ENCODE measurements at regions not wholly inside any gene's neighbourhood (a gene's known extent, or its start where the extent isn't known, plus 50 kb on each side); places are given as distances from the start of the nearest gene placed in this dataset.

GRCh38 chr12:115343601-115344000, 659.6 kb upstream of the TBX3 start:
- TF ChIP-seq SIN3A (IDR thresholded peaks at IDR 0.05; ENCODE audit: low read depth) (no peak), CTCF (IDR thresholded peaks at IDR 0.05 in 2 of 3, conservative IDR thresholded peaks at IDR 0.05 in 1 of 3; ENCODE audit: borderline replicate concordance in 1 of 3, insufficient read depth in 1 of 3, low read depth in 2 of 3, low read length in 2 of 3) (no peak), EGR1 (IDR thresholded peaks at IDR 0.05; ENCODE audit: low read depth) (no peak), ZFX (IDR thresholded peaks at IDR 0.05) (no peak), FOSL1 (IDR thresholded peaks at IDR 0.05; ENCODE audit: low read depth) (no peak), RAD21 (IDR thresholded peaks at IDR 0.05; ENCODE audit: low read depth) (no peak), YY1 (IDR thresholded peaks at IDR 0.05; ENCODE audit: extremely low read depth, insufficient replicate concordance, low read depth, low read length) (no peak), EZH2 (IDR thresholded peaks at IDR 0.05) (no peak), ELF1 (IDR thresholded peaks at IDR 0.05; ENCODE audit: borderline replicate concordance, low read depth) (no peak), TCF7L2 (IDR thresholded peaks at IDR 0.05; ENCODE audit: borderline replicate concordance, extremely low read depth, insufficient read depth, insufficient read length) (no peak), ZBTB33 (IDR thresholded peaks at IDR 0.05; ENCODE audit: extremely low read depth, insufficient replicate concordance, low read length) (no peak), POLR2A (IDR thresholded peaks at IDR 0.05; ENCODE audit: borderline replicate concordance, extremely low read depth, insufficient read depth, insufficient read length) (no peak), REST (IDR thresholded peaks at IDR 0.05; ENCODE audit: low read depth) (no peak)
- H3K36me3 ChIP-seq (ENCODE audit: control insufficient read depth in 1 of 2, insufficient read depth in 2 of 2, low read length in 2 of 2) = no peaks in the 10 kb centered on the region
- no peak for ATAC-seq
- H4K20me1 ChIP-seq (ENCODE audit: insufficient read depth) = no peaks in the 10 kb centered on the region
- no peak overlapping the region for H3K9ac ChIP-seq (ENCODE audit: low read length)
- H3K27me3 ChIP-seq (ENCODE audit: insufficient read depth, low read length) = no peaks in the 10 kb centered on the region
- no peaks in the 10 kb centered on the region for H3K9me2 ChIP-seq (ENCODE audit: insufficient read depth)
- RAD21 ChIA-PET (ENCODE audit: low non-redundant PET in 1 of 2, low total read pairs in 2 of 2, uncharacterized antibody in 2 of 2, unreplicated experiment in 2 of 2) = no interaction called here
- H3K4me3 ChIP-seq (replicated peaks in 1 of 2; ENCODE audit: low read depth in 1 of 2, low read length in 2 of 2) = no peak overlapping the region
- H2AFZ ChIP-seq (ENCODE audit: low read depth, low read length, poor library complexity, severe bottlenecking) = no peak overlapping the region
- H3K4me1 ChIP-seq (ENCODE audit: control insufficient read depth in 1 of 2, insufficient read depth in 2 of 2, low read length in 2 of 2) = peaks cover 0 to 15% of the 10 kb centered on the region in 2 experiments; a peak in 2 of 4 replicates
- H3K27ac ChIP-seq (ENCODE audit: low read depth, low read length) = no peak overlapping the region
- intact Hi-C loops (cut with micrococcal nuclease) = no loop called here
- H3K79me2 ChIP-seq (ENCODE audit: insufficient read depth, low read length) = no peaks in the 10 kb centered on the region
- H3K9me3 ChIP-seq (ENCODE audit: control insufficient read depth in 1 of 2, insufficient read depth in 1 of 2, low read depth in 1 of 2, low read length in 2 of 2) = no peaks in the 10 kb centered on the region; a peak in 1 of 4 replicates
- POLR2A ChIA-PET = no interaction called here
- DNase-seq (ENCODE audit: low read depth, low spot score) = no peak
- no TSS peak for BruUV-seq (replicated peaks)
- CTCF ChIA-PET = no interaction called here
- H3K4me2 ChIP-seq (ENCODE audit: low read length) = no peak overlapping the region

Measured in HCT116 (cell line).